Heart right ventricle (tissue), 16 donors: ENCODE measurements at regions not wholly inside any gene's neighbourhood (a gene's known extent, or its start where the extent isn't known, plus 50 kb on each side); places are given as distances from the start of the nearest gene placed in this dataset.
A peak's percentile ranks its signal among the peaks of the same experiment; 100 is the strongest.

Experiments
- ATAC-seq, 8 donors: fragments of 200-7000 bp; cut with Tn5 transposase; one replicate each; pipeline ENCODE4 v1.9.1; 2020; ENCODE audit warnings: mild to moderate bottlenecking in 8 of 8, moderate library complexity in 8 of 8, moderate number of reproducible peaks in 1 of 8
- DNase-seq, 2 donors: peaks; one replicate each; pipeline ENCODE4 v3.0.0-alpha.2; 2020
- H3K27ac ChIP-seq, 10 donors: fragments of 200-600 bp; sonication (generic) in 2 of 10; one replicate each; pipeline versions ENCODE4 v1.5.0 to v1.8.0; 2020 to 2022; ENCODE audit warnings: mild to moderate bottlenecking in 3 of 10
- H3K27me3 ChIP-seq, 7 donors: fragments of 200-600 bp; one replicate each; pipeline ENCODE4 v1.8.0; 2021 to 2022; ENCODE audit warnings: mild to moderate bottlenecking in 2 of 7
- H3K36me3 ChIP-seq, 9 donors: fragments of 200-600 bp; sonication (generic) in 1 of 9; one replicate each; pipeline versions ENCODE4 v1.5.0 to v1.8.0; 2020 to 2022; ENCODE audit warnings: mild to moderate bottlenecking in 2 of 9
- H3K4me1 ChIP-seq, 9 donors: fragments of 200-600 bp; sonication (generic) in 1 of 9; one replicate each; pipeline versions ENCODE4 v1.5.0 to v1.8.0; 2020 to 2022; ENCODE audit warnings: mild to moderate bottlenecking in 4 of 9
- H3K4me3 ChIP-seq, 10 donors: fragments of 200-600 bp; sonication (generic) in 2 of 10; one replicate each; pipeline versions ENCODE4 v1.5.0 to v1.8.0; 2020 to 2022; ENCODE audit warnings: mild to moderate bottlenecking in 7 of 10, moderate library complexity in 2 of 10
- H3K9me3 ChIP-seq, 11 donors: fragments of 200-600 bp in 10 of 11; sonication (generic) in 2 of 11; one replicate each; pipeline versions ENCODE4 v1.5.0 to v1.8.0; 2013 to 2022; ENCODE audit warnings: mild to moderate bottlenecking in 2 of 11, control low read depth in 1 of 11, moderate library complexity in 1 of 11
- CTCF ChIP-seq, 9 donors: fragments of 200-600 bp; sonication (generic) in 2 of 9; IDR thresholded peaks; one replicate each; pipeline versions ENCODE4 v1.5.0 to v1.8.0; 2021 to 2022; ENCODE audit warnings: antibody characterized with exemption in 9 of 9, mild to moderate bottlenecking in 5 of 9, moderate library complexity in 1 of 9
- WGBS, 2 donors: extraction: QIAGEN DNeasy Blood & Tissue Kit; methylation state at CpG; one replicate each; pipeline ENCODE4 v1.1.7; 2013; ENCODE audit warnings: inconsistent platforms in 1 of 2; 5-methylcytosine and 5-hydroxymethylcytosine counted together
- intact Hi-C, 10 donors: fragments of 100-400 bp; cut with DNase I; formaldehyde crosslinking; loops; one replicate each; pipeline versions ENCODE4 v1.11.1 to v1.14.2; 2022
- donor health status: Arrhythmogenic right ventricular cardiomyopathy.
- donor health status: ischemic (EF 13 %, LVEDD 7.1; RV severe dilation, severe dysfunction).
- donor health status: healthy with polysubstance abuse.
- donor health status: DM: no; HTN: yes; CAD: no.
- donor health status: DM: no; HTN: no; CAD: no.
- donor health status: ischemic (EF 25% LVEDD 6.9; RV normal size, moderate dysfunction).
- donor health status: ischemic (EF 25% LVEDD 5.7; RV mildly dilated, moderate dysfunction).
- donor health status: healthy.
- donor health status: DM: yes; HTN: yes; CAD: no.
- donor health status: Ischemic cardiomyopathy.
- donor health status: ischemic (EF 35%, LVEDD 5.7; RV mildly dilated, moderate dysfunction).
- donor health status: nonischemic (EF 11% LVEDD 7.7; RV severe dilation, severe dysfunction).
- donor health status: DM: yes; HTN: yes; CAD: no.
- donor health status: PGD.
- donor health status: ischemic (EF 29% LVEDD 5.4; RV normal size, mild dysfunction).
- donor health status: nonischemic (EF 23%, LVEDD 6.1; RV moderate dilation, normal function).

GRCh38 chr2:120425014-120425413 lies 79.1 kb downstream of the INHBB start:
- H3K27me3 ChIP-seq: peaks cover 0 to 32% (median 16%) of the 10 kb centered on the region in 7 donors
- H3K4me3 ChIP-seq: no peak overlapping the region
- no peak for TF ChIP-seq CTCF (IDR thresholded peaks at IDR 0.05)
- 89% methylated on average over 16 of the region's 16 CpGs for WGBS, 2 donors
- intact Hi-C loops: loop anchor here in 1 of 10 donors (10.0 kb wide), 1 partner anchor 250 kb away; no protein-coding TSS in a partner anchor
- DNase-seq: no peak
- H3K36me3 ChIP-seq: no peaks in the 10 kb centered on the region
- ATAC-seq: peak in 1 of 8 donors; percentile 50
- no peak overlapping the region for H3K27ac ChIP-seq
- H3K9me3 ChIP-seq: no peaks in the 10 kb centered on the region
- H3K4me1 ChIP-seq: no peaks in the 10 kb centered on the region

GRCh38 chr2:120428748-120429147 lies 82.8 kb downstream of the INHBB start:
- H3K4me1 ChIP-seq: no peaks in the 10 kb centered on the region
- no peak overlapping the region for H3K4me3 ChIP-seq
- no peaks in the 10 kb centered on the region for H3K36me3 ChIP-seq
- no peak for TF ChIP-seq CTCF (IDR thresholded peaks at IDR 0.05)
- no peak overlapping the region for H3K27ac ChIP-seq
- H3K27me3 ChIP-seq: peaks cover 0 to 34% (median 8%) of the 10 kb centered on the region in 7 donors
- ATAC-seq: no peak
- WGBS, 2 donors: 75 to 89% methylated on average over 6 of the region's 6 CpGs
- intact Hi-C loops: loop anchor here in 1 of 10 donors (10.0 kb wide), 1 partner anchor 246 kb away; no protein-coding TSS in a partner anchor
- no peaks in the 10 kb centered on the region for H3K9me3 ChIP-seq
- DNase-seq: no peak

- no peak overlapping the region for H3K27ac ChIP-seq
- no peaks in the 10 kb centered on the region for H3K36me3 ChIP-seq
- ATAC-seq: no peak
- no peak for DNase-seq
- no peak overlapping the region for H3K4me3 ChIP-seq
- H3K9me3 ChIP-seq: no peaks in the 10 kb centered on the region
- peaks cover 0 to 34% (median 8%) of the 10 kb centered on the region in 7 donors for H3K27me3 ChIP-seq
- no peaks in the 10 kb centered on the region for H3K4me1 ChIP-seq
- WGBS, 2 donors: 67 to 79% methylated on average over 8 of the region's 8 CpGs
- TF ChIP-seq CTCF (IDR thresholded peaks at IDR 0.05): no peak
- intact Hi-C loops: loop anchor here in 1 of 10 donors (10.0 kb wide), 1 partner anchor 245 kb away; no protein-coding TSS in a partner anchor
These were observed 83.9 kb downstream of the INHBB start for GRCh38 chr2:120429586-120430500.

GRCh38 chr2:120430501-120430830 lies 84.5 kb downstream of the INHBB start:
- H3K36me3 ChIP-seq: no peaks in the 10 kb centered on the region
- peaks cover 0 to 34% (median 8%) of the 10 kb centered on the region in 7 donors for H3K27me3 ChIP-seq
- no peak overlapping the region for H3K27ac ChIP-seq
- H3K4me1 ChIP-seq: no peaks in the 10 kb centered on the region
- no peak overlapping the region for H3K4me3 ChIP-seq
- TF ChIP-seq CTCF (IDR thresholded peaks at IDR 0.05): no peak
- H3K9me3 ChIP-seq: no peaks in the 10 kb centered on the region
- DNase-seq (no peak), ATAC-seq (no peak)
- WGBS, 2 donors: 73 to 78% methylated on average over 5 of the region's 5 CpGs
- intact Hi-C loops: no loop called here
